A549 (cell line): ENCODE measurements at regions not wholly inside any gene's neighbourhood (a gene's known extent, or its start where the extent isn't known, plus 50 kb on each side); places are given as distances from the start of the nearest gene placed in this dataset.
A peak's percentile ranks its signal among the peaks of the same experiment; 100 is the strongest.

ENCODE experiments used
- ATAC-seq, 2 experiments: fragments of 200-7000 bp in 1 of 2; fragments of >200 bp in 1 of 2; cut with Nextera tagmentation in 1 of 2; cut with Tn5 transposase in 1 of 2; 3 replicates each; pipeline versions ENCODE4 v1.8.0 to v1.9.1; 2018 to 2020; ENCODE audit warnings: mild to moderate bottlenecking in 1 of 2, moderate library complexity in 1 of 2
- CTCF ChIA-PET: fragments of 300-600 bp; sonication (Branson Sonifier 250); formaldehyde crosslinking; extraction: SDS; loops from one replicate; lab custom pipeline; 2021; ENCODE audit warnings: antibody characterized with exemption, inconsistent platforms; lab: Yijun Ruan, JAX
- POLR2A ChIA-PET: fragments of 350-600 bp; formaldehyde crosslinking; extraction: SDS; loops from one replicate; lab custom pipeline; 2021; ENCODE audit warnings: antibody characterized with exemption, inconsistent platforms; lab: Yijun Ruan, JAX
- DNase-seq, 2 experiments: peaks; one replicate each; pipeline versions ENCODE4 v3.0.0 to v3.0.0-alpha.2; 2011 to 2016; ENCODE audit warnings: low read depth in 1 of 2, low spot score in 1 of 2
- FAIRE-seq: peaks from 2 replicates; lab custom pipeline; 2011; peaks lifted over from hg19 to GRCh38; lab: Jason Lieb, UNC
- H3K27ac ChIP-seq, 2 experiments: fragments of >200 bp; sonication (Bioruptor Twin); formaldehyde crosslinking; 3 replicates each; pipeline ENCODE4 v1.5.1; 2016 to 2017
- H3K4me1 ChIP-seq: fragments of >200 bp; sonication (Bioruptor Twin); formaldehyde crosslinking; 3 replicates; pipeline ENCODE4 v1.6.1; 2016
- H3K4me2 ChIP-seq: fragments of >200 bp; sonication (Bioruptor Twin); formaldehyde crosslinking; 3 replicates; pipeline ENCODE4 v1.6.1; 2016
- H3K4me3 ChIP-seq: fragments of >200 bp; sonication (Bioruptor Twin); formaldehyde crosslinking; 3 replicates; pipeline ENCODE4 v1.5.1; 2016
- H3K9me3 ChIP-seq: fragments of >200 bp; sonication (Bioruptor Twin); formaldehyde crosslinking; 3 replicates; pipeline ENCODE4 v1.6.1; 2016
- BCL3 ChIP-seq: fragments of >200 bp; sonication (Bioruptor Twin); formaldehyde crosslinking; IDR thresholded peaks from 3 replicates; pipeline ENCODE4 v1.6.1; 2016
- CBX2 ChIP-seq: fragments of 200-600 bp; sonication (generic); IDR thresholded peaks from 2 replicates; pipeline ENCODE4 v1.6.1; 2016; ENCODE audit warnings: low read depth, mild to moderate bottlenecking, borderline replicate concordance
- CHD4 ChIP-seq: fragments of 200-600 bp; sonication (generic); IDR thresholded peaks from 2 replicates; pipeline ENCODE4 v1.6.1; 2016; ENCODE audit warnings: antibody characterized with exemption, mild to moderate bottlenecking, borderline replicate concordance
- CTCF ChIP-seq: fragments of >200 bp; sonication (Bioruptor Twin); formaldehyde crosslinking; IDR thresholded peaks from 3 replicates; pipeline ENCODE4 v1.5.1; 2016
- ESRRA ChIP-seq: fragments of 150-350 bp; IDR thresholded peaks from 2 replicates; pipeline ENCODE4 v1.6.1; 2014; ENCODE audit warnings: mild to moderate bottlenecking, low read length, borderline replicate concordance
- FOSB ChIP-seq: fragments of 250-450 bp; sonication (Bioruptor Pico); IDR thresholded peaks from 2 replicates; pipeline ENCODE4 v1.5.0; 2020; ENCODE audit warnings: mild to moderate bottlenecking, moderate library complexity
- GATA3 ChIP-seq: IDR thresholded peaks from 2 replicates; pipeline ENCODE4 v1.6.1; 2012; ENCODE audit warnings: borderline replicate concordance
- HDAC2 ChIP-seq: fragments of 200-600 bp; sonication (generic); IDR thresholded peaks from 2 replicates; pipeline ENCODE4 v1.6.1; 2016
- HES2 ChIP-seq: fragments of >200 bp; sonication (Bioruptor Twin); formaldehyde crosslinking; IDR thresholded peaks from 2 replicates; pipeline ENCODE4 v1.6.1; 2016
- HMGXB4 ChIP-seq: fragments of 250-450 bp; sonication (Bioruptor Pico); IDR thresholded peaks from 2 replicates; pipeline ENCODE4 v1.5.0; 2021; ENCODE audit warnings: mild to moderate bottlenecking, moderate library complexity, borderline replicate concordance
- HOXA7 ChIP-seq: fragments of 250-450 bp; sonication (Bioruptor Pico); IDR thresholded peaks from 2 replicates; pipeline ENCODE4 v1.5.0; 2020; ENCODE audit warnings: mild to moderate bottlenecking, moderate library complexity
- KDM1A ChIP-seq: fragments of 200-600 bp; sonication (generic); IDR thresholded peaks from 2 replicates; pipeline ENCODE4 v1.6.1; 2016; ENCODE audit warnings: low read depth, mild to moderate bottlenecking
- KDM5A ChIP-seq: fragments of 200-600 bp; sonication (generic); IDR thresholded peaks from 2 replicates; pipeline ENCODE4 v1.6.1; 2016; ENCODE audit warnings: antibody characterized with exemption, mild to moderate bottlenecking
- MAX ChIP-seq: IDR thresholded peaks from 2 replicates; pipeline ENCODE4 v1.6.1; 2012
- NFE2L2 ChIP-seq: fragments of 150-350 bp; conservative IDR thresholded peaks from 2 replicates; pipeline ENCODE4 v1.6.1; 2014; ENCODE audit warnings: low read length
- PHF8 ChIP-seq: fragments of 200-600 bp; sonication (generic); IDR thresholded peaks from 2 replicates; pipeline ENCODE4 v1.6.1; 2016; ENCODE audit warnings: low read depth, mild to moderate bottlenecking, antibody characterized with exemption, moderate library complexity, borderline replicate concordance
- USF2 ChIP-seq: fragments of 450-650 bp; IDR thresholded peaks from 2 replicates; pipeline ENCODE4 v1.6.1; 2014; ENCODE audit warnings: antibody characterized with exemption
- ZC3H11A ChIP-seq: fragments of 450-650 bp; IDR thresholded peaks from 2 replicates; pipeline ENCODE4 v1.6.1; 2014; ENCODE audit warnings: antibody characterized with exemption, mild to moderate bottlenecking
- WGBS: methylation state at CpG from one replicate; pipeline ENCODE4 v1.1.6; 2017; ENCODE audit errors: missing lambda C conversion rate; 5-methylcytosine and 5-hydroxymethylcytosine counted together

GRCh38 chr6:1045239-1045638 lies 266.7 kb upstream of the FOXQ1 start:
- peaks cover 8% of the 10 kb centered on the region; the same call in 1 of the 3 replicates for H3K4me1 ChIP-seq
- TF ChIP-seq BCL3: no peak
- TF ChIP-seq KDM1A: no peak
- TF ChIP-seq ESRRA: no peak
- TF ChIP-seq HMGXB4: no peak
- TF ChIP-seq PHF8: no peak
- TF ChIP-seq ZC3H11A: no peak
- TF ChIP-seq NFE2L2: no peak
- TF ChIP-seq CTCF: no peak
- no peak for TF ChIP-seq HES2
- TF ChIP-seq HOXA7: no peak
- no peak for TF ChIP-seq FOSB (CRISPR knock-in tag)
- TF ChIP-seq KDM5A: no peak
- TF ChIP-seq USF2: no peak
- TF ChIP-seq MAX: no peak
- no peak for TF ChIP-seq CBX2
- no peak for TF ChIP-seq CHD4
- TF ChIP-seq HDAC2: no peak
- TF ChIP-seq GATA3: no peak
- no peak overlapping the region for H3K27ac ChIP-seq
- H3K4me3 ChIP-seq: no peak overlapping the region
- DNase-seq: no peak
- ATAC-seq: no peak
- no peak for FAIRE-seq
- no peak overlapping the region for H3K4me2 ChIP-seq
- no peaks in the 10 kb centered on the region for H3K9me3 ChIP-seq
- 38% methylated on average over 2 of the region's 2 CpGs for WGBS
- ChIA-PET POLR2A (no interaction called here), CTCF (no interaction called here)

- CTCF ChIA-PET: no interaction called here
Measured at GRCh38 chr6:1044040-1044836, 267.7 kb upstream of the FOXQ1 start.

More at GRCh38 chr6:1044040-1044836, 267.7 kb upstream of the FOXQ1 start:
- no peak overlapping the region for H3K27ac ChIP-seq
- POLR2A ChIA-PET: no interaction called here
- 0 out of 3 replicates have a peak overlapping the region, but pooled peaks have one; percentile 23 for H3K4me2 ChIP-seq
- no peak for FAIRE-seq
- H3K4me3 ChIP-seq: no peak overlapping the region
- H3K4me1 ChIP-seq: peaks cover 8% of the 10 kb centered on the region; the same call in 1 of the 3 replicates
- no peak for DNase-seq
- H3K9me3 ChIP-seq: no peaks in the 10 kb centered on the region
- WGBS: 33% methylated on average over 6 of the region's 7 CpGs
- no peak for ATAC-seq
- TF ChIP-seq CTCF: no peak
- no peak for TF ChIP-seq GATA3
